Keratinocyte (primary cell): ENCODE measurements at regions not wholly inside any gene's neighbourhood (a gene's known extent, or its start where the extent isn't known, plus 50 kb on each side); places are given as distances from the start of the nearest gene placed in this dataset.

Experiments used
- DNase-seq: peaks from one replicate; pipeline ENCODE4 v3.0.0-alpha.2; 2011; ENCODE audit warnings: low read depth, missing footprints, low spot score
- FAIRE-seq: peaks from 2 replicates; lab custom pipeline; 2011; peaks lifted over from hg19 to GRCh38; lab: Jason Lieb, UNC
- H2AFZ ChIP-seq: 2 replicates; pipeline ENCODE4 v1.6.0; 2012; ENCODE audit warnings: low read length, control low read depth, inconsistent platforms; ENCODE audit not compliant: control insufficient read depth
- H3K27ac ChIP-seq: 2 replicates; pipeline ENCODE4 v1.5.1; 2011; ENCODE audit warnings: low read length; ENCODE audit not compliant: control insufficient read depth, insufficient read depth
- H3K27me3 ChIP-seq: 3 replicates; pipeline ENCODE4 v1.6.0; 2011; ENCODE audit warnings: low read length; ENCODE audit not compliant: control insufficient read depth, insufficient read depth; ENCODE audit errors: extremely low read depth
- H3K36me3 ChIP-seq, 2 experiments: 2 replicates in 1 of 2; 3 replicates in 1 of 2; pipeline ENCODE4 v1.5.1; 2011; ENCODE audit warnings: low read length in 2 of 2, mild to moderate bottlenecking in 1 of 2; ENCODE audit not compliant: control insufficient read depth in 2 of 2, insufficient read depth in 2 of 2; ENCODE audit errors: extremely low read depth in 1 of 2
- H3K4me1 ChIP-seq: 3 replicates; pipeline ENCODE4 v1.5.1; 2011; ENCODE audit warnings: low read length; ENCODE audit not compliant: control insufficient read depth, insufficient read depth; ENCODE audit errors: extremely low read depth
- H3K4me2 ChIP-seq: 3 replicates; pipeline ENCODE4 v1.6.0; 2011; ENCODE audit warnings: low read depth, low read length; ENCODE audit not compliant: control insufficient read depth, insufficient read depth; ENCODE audit errors: extremely low read depth
- H3K4me3 ChIP-seq, 3 experiments: fragments of 200-600 bp in 1 of 3; sonication (generic) in 1 of 3; 2 replicates in 2 of 3; 3 replicates in 1 of 3; pipeline ENCODE4 v1.5.1; 2011 to 2016; ENCODE audit warnings: low read length in 3 of 3, mild to moderate bottlenecking in 3 of 3, control low read depth in 2 of 3, inconsistent platforms in 1 of 3, low read depth in 1 of 3, mixed read lengths in 1 of 3, mixed run types in 1 of 3, moderate library complexity in 1 of 3; ENCODE audit not compliant: control insufficient read depth in 2 of 3, insufficient read depth in 2 of 3; ENCODE audit errors: extremely low read depth in 1 of 3
- H3K79me2 ChIP-seq: 2 replicates; pipeline ENCODE4 v1.6.0; 2012; ENCODE audit warnings: low read length; ENCODE audit not compliant: control insufficient read depth, insufficient read depth
- H3K9ac ChIP-seq: 3 replicates; pipeline ENCODE4 v1.6.0; 2011; ENCODE audit warnings: low read length; ENCODE audit not compliant: control insufficient read depth, insufficient read depth; ENCODE audit errors: extremely low read depth
- H3K9me1 ChIP-seq: 3 replicates; pipeline ENCODE4 v1.6.0; 2011; ENCODE audit warnings: low read length; ENCODE audit not compliant: control insufficient read depth, insufficient read depth; ENCODE audit errors: extremely low read depth
- H3K9me3 ChIP-seq: 2 replicates; pipeline ENCODE4 v1.5.1; 2012; ENCODE audit warnings: low read depth, low read length; ENCODE audit not compliant: control insufficient read depth
- H4K20me1 ChIP-seq: 3 replicates; pipeline ENCODE4 v1.6.0; 2011; ENCODE audit warnings: low read length; ENCODE audit not compliant: control insufficient read depth, insufficient read depth; ENCODE audit errors: extremely low read depth
- CTCF ChIP-seq, 3 experiments: IDR thresholded peaks in 1 of 3; conservative IDR thresholded peaks in 1 of 3; optimal IDR thresholded peaks in 1 of 3; 2 replicates in 2 of 3; 3 replicates in 1 of 3; pipeline versions ENCODE3 to v1.5.1; 2011; ENCODE audit warnings: low read length in 3 of 3, mild to moderate bottlenecking in 3 of 3, moderate library complexity in 2 of 3, control low read depth in 1 of 3, inconsistent platforms in 1 of 3; ENCODE audit not compliant: insufficient read depth in 2 of 3; ENCODE audit errors: extremely low read depth in 1 of 3
- EZH2 ChIP-seq: IDR thresholded peaks from one replicate; pipeline ENCODE4 v1.6.1; 2012; ENCODE audit warnings: inconsistent platforms, mild to moderate bottlenecking, low read length, moderate library complexity
- dilution Hi-C: fragments of 300-500 bp; cut with MboI; formaldehyde crosslinking; loops from one replicate; pipeline ENCODE4 v1.7.0; 2020; ENCODE audit warnings: low sequenced_read_pairs; ENCODE audit not compliant: extremely low pct_ligation_motif_present

DNA sequence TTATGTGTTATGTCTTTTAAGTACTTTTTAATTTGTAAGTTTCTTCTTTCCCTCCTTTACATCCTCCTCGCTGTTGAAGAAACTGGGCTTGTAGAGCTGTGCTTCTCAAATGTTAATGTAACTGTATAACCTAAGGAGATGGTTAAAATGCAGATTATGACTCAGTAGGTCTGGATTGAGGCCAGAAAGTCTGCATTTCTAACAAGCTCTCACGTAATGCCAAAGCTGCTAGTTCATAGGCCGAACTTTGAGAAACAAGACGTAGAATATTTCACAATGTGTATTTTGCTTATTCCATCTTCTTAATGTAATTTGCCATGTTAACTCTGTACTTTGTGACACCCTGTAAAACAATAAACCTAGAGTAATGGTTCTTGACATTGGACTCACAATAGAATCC is 193.3 kb upstream of the SYT1 start:
- no peak overlapping the region for H2AFZ ChIP-seq
- FAIRE-seq: peak; percentile 79
- TF ChIP-seq CTCF (optimal IDR thresholded peaks at IDR 0.05 in 1 of 3, IDR thresholded peaks at IDR 0.05 in 1 of 3, conservative IDR thresholded peaks at IDR 0.05 in 1 of 3; ENCODE audit: extremely low read depth in 1 of 3, insufficient read depth in 2 of 3, low read length in 3 of 3) (no peak), EZH2 (no peak)
- no peak overlapping the region for H3K4me2 ChIP-seq
- H3K9me1 ChIP-seq: no peaks in the 10 kb centered on the region
- H3K79me2 ChIP-seq: no peaks in the 10 kb centered on the region
- no peak overlapping the region for H3K9ac ChIP-seq
- no peak overlapping the region for H3K4me3 ChIP-seq
- no peak for DNase-seq
- H3K36me3 ChIP-seq: no peaks in the 10 kb centered on the region
- no peaks in the 10 kb centered on the region for H3K27me3 ChIP-seq
- H3K27ac ChIP-seq: no peak overlapping the region
- H3K4me1 ChIP-seq: no peaks in the 10 kb centered on the region
- H4K20me1 ChIP-seq: no peaks in the 10 kb centered on the region
- no peaks in the 10 kb centered on the region for H3K9me3 ChIP-seq
- dilution Hi-C loops: no loop called here

DNA sequence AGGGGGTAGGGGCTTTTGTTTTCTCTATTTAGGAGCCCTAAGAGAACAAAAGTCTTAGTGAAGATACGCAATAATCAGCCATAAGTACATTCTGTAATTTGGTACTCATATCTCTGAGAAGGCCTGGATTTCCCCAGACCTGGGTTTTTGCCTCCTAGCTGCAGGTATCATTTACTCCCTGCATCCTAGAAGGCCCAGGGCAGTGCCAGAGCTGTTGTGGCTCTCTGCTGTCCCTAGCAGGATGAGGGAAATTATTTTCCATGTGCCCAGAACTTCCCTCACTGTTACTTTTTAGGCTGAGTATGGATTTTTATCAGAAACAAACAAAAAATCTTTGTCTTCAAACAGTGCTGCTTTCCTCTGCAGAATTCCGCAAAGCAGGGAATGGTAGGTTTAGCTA is 192.5 kb upstream of the SYT1 start:
- FAIRE-seq (no peak), DNase-seq (no peak)
- Histone ChIP-seq H3K9me1 (no peaks in the 10 kb centered on the region), H3K4me2 (no peak overlapping the region), H3K4me3 (no peak overlapping the region), H3K4me1 (no peaks in the 10 kb centered on the region), H4K20me1 (no peaks in the 10 kb centered on the region), H3K27ac (no peak overlapping the region), H3K36me3 (no peaks in the 10 kb centered on the region), H3K27me3 (no peaks in the 10 kb centered on the region), H2AFZ (no peak overlapping the region), H3K9ac (no peak overlapping the region), H3K9me3 (no peaks in the 10 kb centered on the region), H3K79me2 (no peaks in the 10 kb centered on the region)
- dilution Hi-C loops: no loop called here
- TF ChIP-seq CTCF (optimal IDR thresholded peaks at IDR 0.05 in 1 of 3, IDR thresholded peaks at IDR 0.05 in 1 of 3, conservative IDR thresholded peaks at IDR 0.05 in 1 of 3; ENCODE audit: extremely low read depth in 1 of 3, insufficient read depth in 2 of 3, low read length in 3 of 3): no peak
